SH-SY5Y (cell line): ENCODE measurements at regions not wholly inside any gene's neighbourhood (a gene's known extent, or its start where the extent isn't known, plus 50 kb on each side); places are given as distances from the start of the nearest gene placed in this dataset.

Experiments used
- GATA2 ChIP-seq: IDR thresholded peaks from 2 replicates; pipeline ENCODE4 v1.6.1; 2011; ENCODE audit warnings: mild to moderate bottlenecking, low read depth, low read length
- GATA3 ChIP-seq: IDR thresholded peaks from 2 replicates; pipeline ENCODE4 v1.6.1; 2011; ENCODE audit warnings: low read depth, mild to moderate bottlenecking, low read length, moderate library complexity

- no peak for TF ChIP-seq GATA2
- TF ChIP-seq GATA3, result no peak
Measured at GRCh38 chr2:129273266-129274037, 706.0 kb upstream of the RAB6C start.
